Lung (tissue), 11 donors: ENCODE measurements at regions not wholly inside any gene's neighbourhood (a gene's known extent, or its start where the extent isn't known, plus 50 kb on each side); places are given as distances from the start of the nearest gene placed in this dataset.

Experiments
- ATAC-seq: fragments of 200-7000 bp; cut with Tn5 transposase; one replicate; pipeline ENCODE4 v1.9.1; 2020; ENCODE audit warnings: moderate number of reproducible peaks; ENCODE audit not compliant: insufficient read depth, low FRiP score
- DNase-seq, 3 donors: peaks; one replicate each; pipeline ENCODE4 v3.0.0-alpha.2; 2013 to 2017
- H3K27ac ChIP-seq, 2 donors: one replicate each; pipeline ENCODE4 v1.5.1; 2013; ENCODE audit warnings: mild to moderate bottlenecking in 2 of 2, moderate library complexity in 2 of 2, control low read depth in 1 of 2, inconsistent platforms in 1 of 2, low read depth in 1 of 2, low read length in 1 of 2
- H3K27me3 ChIP-seq, 3 donors: one replicate each; pipeline ENCODE4 v1.5.1; 2013; ENCODE audit warnings: low read length in 2 of 3; ENCODE audit not compliant: control insufficient read depth in 3 of 3, insufficient read depth in 3 of 3
- H3K36me3 ChIP-seq, 4 donors: one replicate each; pipeline ENCODE4 v1.5.1; 2013; ENCODE audit warnings: low read length in 4 of 4, mild to moderate bottlenecking in 1 of 4, moderate library complexity in 1 of 4; ENCODE audit not compliant: control insufficient read depth in 4 of 4, insufficient read depth in 4 of 4
- H3K4me1 ChIP-seq, 5 donors: one replicate each; pipeline ENCODE4 v1.5.1; 2013; ENCODE audit warnings: low read length in 5 of 5, mild to moderate bottlenecking in 2 of 5, moderate library complexity in 1 of 5; ENCODE audit not compliant: control insufficient read depth in 5 of 5, insufficient read depth in 5 of 5
- H3K4me3 ChIP-seq: one replicate; pipeline ENCODE4 v1.5.1; 2013; ENCODE audit warnings: mild to moderate bottlenecking, control low read depth, moderate library complexity
- H3K9ac ChIP-seq, 2 donors: one replicate each; pipeline ENCODE4 v1.5.1; 2013; ENCODE audit warnings: low read length in 2 of 2, control low read depth in 1 of 2; ENCODE audit not compliant: insufficient read depth in 1 of 2
- H3K9me3 ChIP-seq, 4 donors: one replicate each; pipeline ENCODE4 v1.5.1; 2013; ENCODE audit warnings: low read length in 3 of 4, mild to moderate bottlenecking in 1 of 4, moderate library complexity in 1 of 4; ENCODE audit not compliant: control insufficient read depth in 4 of 4, insufficient read depth in 3 of 4
- WGBS, 2 donors: extraction: QIAGEN DNeasy Blood & Tissue Kit; methylation state at CpG; one replicate each; pipeline ENCODE4 v1.1.7; 2013; 5-methylcytosine and 5-hydroxymethylcytosine counted together
- TF ChIP-seq, protein P1 (sequence below): IDR thresholded peaks from 2 replicates; pipeline ENCODE4 v1.5.1; 2012; ENCODE audit warnings: mild to moderate bottlenecking; ENCODE audit errors: control extremely low read depth, extremely low read depth
- donor health status: control.
- donor health status: control.
- donor health status: Bipolar disorder and iron deficiency.
- donor health status: healthy.
- donor health status: DM: yes; HTN: yes; CAD: no.

GRCh38 chrX:101732870-101733269, 73.2 kb upstream of the ARMCX2 start:
- ATAC-seq, result no peak
- H3K27ac ChIP-seq, result no peak overlapping the region
- H3K9ac ChIP-seq, result no peak overlapping the region
- peaks cover 0 to 3% (median 0%) of the 10 kb centered on the region in 3 donors for H3K27me3 ChIP-seq
- WGBS, 2 donors, result 80 to 88% methylated on average over 1 of the region's 1 CpG
- H3K4me1 ChIP-seq, result no peaks in the 10 kb centered on the region
- no peaks in the 10 kb centered on the region for H3K9me3 ChIP-seq
- TF ChIP-seq, protein P1, sequence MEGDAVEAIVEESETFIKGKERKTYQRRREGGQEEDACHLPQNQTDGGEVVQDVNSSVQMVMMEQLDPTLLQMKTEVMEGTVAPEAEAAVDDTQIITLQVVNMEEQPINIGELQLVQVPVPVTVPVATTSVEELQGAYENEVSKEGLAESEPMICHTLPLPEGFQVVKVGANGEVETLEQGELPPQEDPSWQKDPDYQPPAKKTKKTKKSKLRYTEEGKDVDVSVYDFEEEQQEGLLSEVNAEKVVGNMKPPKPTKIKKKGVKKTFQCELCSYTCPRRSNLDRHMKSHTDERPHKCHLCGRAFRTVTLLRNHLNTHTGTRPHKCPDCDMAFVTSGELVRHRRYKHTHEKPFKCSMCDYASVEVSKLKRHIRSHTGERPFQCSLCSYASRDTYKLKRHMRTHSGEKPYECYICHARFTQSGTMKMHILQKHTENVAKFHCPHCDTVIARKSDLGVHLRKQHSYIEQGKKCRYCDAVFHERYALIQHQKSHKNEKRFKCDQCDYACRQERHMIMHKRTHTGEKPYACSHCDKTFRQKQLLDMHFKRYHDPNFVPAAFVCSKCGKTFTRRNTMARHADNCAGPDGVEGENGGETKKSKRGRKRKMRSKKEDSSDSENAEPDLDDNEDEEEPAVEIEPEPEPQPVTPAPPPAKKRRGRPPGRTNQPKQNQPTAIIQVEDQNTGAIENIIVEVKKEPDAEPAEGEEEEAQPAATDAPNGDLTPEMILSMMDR, result no peak
- H3K36me3 ChIP-seq, result no peaks in the 10 kb centered on the region
- no peak overlapping the region for H3K4me3 ChIP-seq
- DNase-seq, result no peak

DNA sequence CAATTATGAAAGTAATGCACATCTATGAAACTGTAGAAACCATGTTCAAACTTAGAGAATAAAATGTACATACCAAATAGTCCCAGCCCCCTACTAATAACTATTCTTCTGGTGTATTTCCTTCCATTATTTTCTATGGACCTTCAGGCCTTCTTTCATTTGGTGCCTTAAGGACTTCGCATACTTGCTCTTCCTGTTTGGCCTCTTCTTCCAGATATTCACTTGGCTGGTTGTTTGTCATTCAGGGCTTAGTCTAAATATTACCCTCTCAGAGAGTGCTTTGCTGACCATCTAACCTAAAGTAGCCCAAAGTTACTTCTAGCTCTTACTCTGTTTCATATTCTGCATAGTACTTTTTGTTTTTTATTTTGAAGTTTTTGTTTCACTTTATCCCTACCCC, 70.3 kb upstream of the ARMCX2 start:
- no peak overlapping the region for H3K9ac ChIP-seq
- no peaks in the 10 kb centered on the region for H3K4me1 ChIP-seq
- H3K27ac ChIP-seq, result no peak overlapping the region
- H3K36me3 ChIP-seq, result no peaks in the 10 kb centered on the region
- H3K9me3 ChIP-seq, result no peaks in the 10 kb centered on the region
- no peak overlapping the region for H3K4me3 ChIP-seq
- H3K27me3 ChIP-seq, result peaks cover 0 to 4% (median 0%) of the 10 kb centered on the region in 3 donors
- no peak for DNase-seq
- no peak for ATAC-seq
- TF ChIP-seq, protein P1, result no peak
- 51 to 65% methylated on average over 1 of the region's 1 CpG for WGBS, 2 donors
